Peyer's patch (tissue), 4 donors: ENCODE measurements at regions not wholly inside any gene's neighbourhood (a gene's known extent, or its start where the extent isn't known, plus 50 kb on each side); places are given as distances from the start of the nearest gene placed in this dataset.

Source experiments
- DNase-seq, 3 donors: peaks; one replicate each; pipeline ENCODE4 v3.0.0-alpha.2; 2017 to 2019
- H3K27ac ChIP-seq, 4 donors: fragments of 200-600 bp; sonication (generic); one replicate each; pipeline ENCODE4 v1.5.1; 2016 to 2019
- H3K27me3 ChIP-seq, 2 donors: fragments of 200-600 bp; sonication (generic); one replicate each; pipeline ENCODE4 v1.5.1; 2019
- H3K36me3 ChIP-seq, 3 donors: fragments of 200-600 bp; sonication (generic); one replicate each; pipeline ENCODE4 v1.5.1; 2016 to 2019
- H3K4me1 ChIP-seq, 4 donors: fragments of 200-600 bp; sonication (generic); one replicate each; pipeline ENCODE4 v1.5.1; 2016 to 2019
- H3K4me3 ChIP-seq, 4 donors: fragments of 200-600 bp; sonication (generic); 1 replicate in 3 of 4; 2 replicates in 1 of 4; pipeline ENCODE4 v1.5.1; 2016 to 2019; ENCODE audit warnings: mild to moderate bottlenecking in 1 of 4
- H3K9me3 ChIP-seq, 4 donors: fragments of 200-600 bp; sonication (generic); one replicate each; pipeline ENCODE4 v1.5.1; 2016 to 2019; ENCODE audit warnings: mild to moderate bottlenecking in 1 of 4
- CTCF ChIP-seq, 6 experiments: fragments of 450-650 bp in 4 of 6; fragments of 200-600 bp in 2 of 6; sonication (generic) in 1 of 6; IDR thresholded peaks; one replicate each; pipeline ENCODE4 v1.5.1; 2017 to 2019; ENCODE audit warnings: antibody characterized with exemption in 6 of 6, mild to moderate bottlenecking in 3 of 6, moderate library complexity in 1 of 6
- POLR2A ChIP-seq, 2 donors: fragments of 450-650 bp; IDR thresholded peaks; one replicate each; pipeline ENCODE4 v1.5.1; 2017; ENCODE audit warnings: antibody characterized with exemption in 2 of 2, mild to moderate bottlenecking in 2 of 2, moderate library complexity in 2 of 2

- peak overlapping the region in 2 of 4 donors; percentile 22 to 25 for H3K4me3 ChIP-seq
- H3K4me1 ChIP-seq = peaks cover 0 to 24% (median 5%) of the 10 kb centered on the region in 4 donors
- no peak for TF ChIP-seq POLR2A (IDR thresholded peaks at IDR 0.05)
- TF ChIP-seq CTCF (IDR thresholded peaks at IDR 0.05) = peak in 4 of 6 experiments; percentile 28 to 40 (median 33)
- DNase-seq = peak in 1 of 3 donors; percentile 58
- H3K27me3 ChIP-seq = no peaks in the 10 kb centered on the region
- no peaks in the 10 kb centered on the region for H3K36me3 ChIP-seq
- peak overlapping the region in 2 of 4 donors; percentile 15 to 43 for H3K27ac ChIP-seq
- no peaks in the 10 kb centered on the region for H3K9me3 ChIP-seq
Observed at GRCh38 chr6:41442800-41443501, 103.2 kb upstream of the FOXP4 start.

- Histone ChIP-seq H3K27me3 (no peaks in the 10 kb centered on the region), H3K27ac (peak overlapping the region in 2 of 4 donors; percentile 15 to 43), H3K9me3 (no peaks in the 10 kb centered on the region), H3K4me3 (no peak overlapping the region), H3K4me1 (peaks cover 0 to 25% (median 6%) of the 10 kb centered on the region in 4 donors), H3K36me3 (no peaks in the 10 kb centered on the region)
- no peak for TF ChIP-seq POLR2A (IDR thresholded peaks at IDR 0.05)
- no peak for TF ChIP-seq CTCF (IDR thresholded peaks at IDR 0.05)
- DNase-seq = no peak
Observed at GRCh38 chr6:41443616-41444525, 102.3 kb upstream of the FOXP4 start.

GRCh38 chr6:41445261-41445660, 100.9 kb upstream of the FOXP4 start:
- Histone ChIP-seq H3K4me3 (no peak overlapping the region), H3K27ac (no peak overlapping the region), H3K36me3 (no peaks in the 10 kb centered on the region), H3K9me3 (no peaks in the 10 kb centered on the region), H3K4me1 (peaks cover 0 to 37% (median 9%) of the 10 kb centered on the region in 4 donors), H3K27me3 (no peaks in the 10 kb centered on the region)
- no peak for TF ChIP-seq CTCF (IDR thresholded peaks at IDR 0.05)
- TF ChIP-seq POLR2A (IDR thresholded peaks at IDR 0.05) = no peak
- no peak for DNase-seq

GRCh38 chr6:41446132-41446531, 100.0 kb upstream of the FOXP4 start:
- Histone ChIP-seq H3K9me3 (no peaks in the 10 kb centered on the region), H3K27ac (no peak overlapping the region), H3K36me3 (no peaks in the 10 kb centered on the region), H3K27me3 (no peaks in the 10 kb centered on the region), H3K4me1 (peaks cover 0 to 45% (median 7%) of the 10 kb centered on the region in 4 donors), H3K4me3 (no peak overlapping the region)
- TF ChIP-seq POLR2A (IDR thresholded peaks at IDR 0.05) (no peak), CTCF (IDR thresholded peaks at IDR 0.05) (no peak)
- no peak for DNase-seq

GRCh38 chr6:41446907-41447545, 99.2 kb upstream of the FOXP4 start:
- peaks cover 0 to 42% (median 5%) of the 10 kb centered on the region in 4 donors for H3K4me1 ChIP-seq
- TF ChIP-seq CTCF (IDR thresholded peaks at IDR 0.05) (no peak), POLR2A (IDR thresholded peaks at IDR 0.05) (no peak)

More at GRCh38 chr6:41446907-41447545, 99.2 kb upstream of the FOXP4 start:
- DNase-seq = no peak
- H3K4me3 ChIP-seq = no peak overlapping the region
- no peaks in the 10 kb centered on the region for H3K36me3 ChIP-seq
- H3K9me3 ChIP-seq = no peaks in the 10 kb centered on the region
- H3K27ac ChIP-seq = no peak overlapping the region
- no peaks in the 10 kb centered on the region for H3K27me3 ChIP-seq
